GM23248 (cell line): ENCODE measurements at regions not wholly inside any gene's neighbourhood (a gene's known extent, or its start where the extent isn't known, plus 50 kb on each side); places are given as distances from the start of the nearest gene placed in this dataset.

ENCODE experiments used
- EZH2 ChIP-seq: fragments of 200-600 bp; sonication (generic); IDR thresholded peaks from 2 replicates; pipeline ENCODE4 v1.6.1; 2018; ENCODE audit warnings: antibody characterized with exemption, mild to moderate bottlenecking; ENCODE audit not compliant: insufficient read depth, poor library complexity, severe bottlenecking
- EZH2phosphoT487 ChIP-seq: fragments of 200-600 bp; sonication (generic); IDR thresholded peaks from 2 replicates; pipeline ENCODE4 v1.6.1; 2018; ENCODE audit warnings: antibody characterized with exemption, moderate library complexity, mild to moderate bottlenecking, low read depth; ENCODE audit not compliant: insufficient read depth

DNA sequence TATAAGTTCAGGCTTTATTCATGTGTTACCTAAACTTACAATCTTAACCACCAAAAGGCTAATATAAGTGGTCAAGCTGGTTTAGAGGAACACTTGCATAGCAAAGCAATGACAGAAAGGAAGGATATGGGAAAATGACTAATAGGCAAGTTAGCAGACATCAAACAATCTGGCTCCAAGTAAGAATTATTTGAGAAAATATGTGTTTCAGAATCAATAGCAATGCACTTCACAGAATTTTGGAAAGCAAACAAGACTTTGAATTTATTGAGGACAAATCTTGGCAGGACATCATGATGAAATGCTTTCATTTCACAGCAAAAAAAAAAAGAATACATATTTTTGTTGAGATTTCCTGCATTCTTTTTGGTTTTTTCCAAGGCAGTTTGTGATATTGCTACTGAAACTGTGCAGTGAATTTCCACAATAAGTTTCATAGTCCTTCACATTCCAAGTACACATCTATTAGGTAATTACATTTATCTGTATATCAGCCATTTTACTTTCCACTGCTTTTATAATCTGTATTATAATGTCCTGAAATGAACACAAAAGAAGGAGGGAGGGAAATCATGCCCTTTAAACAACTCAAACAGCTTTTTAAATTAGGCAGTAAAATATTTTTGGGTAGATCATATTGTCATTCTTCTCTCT lies 417.9 kb downstream of the NR2F1-AS1 start:
- TF ChIP-seq EZH2 = no peak
- TF ChIP-seq EZH2phosphoT487 = no peak
